Type B pancreatic cell (in vitro differentiated cells): ENCODE measurements at regions not wholly inside any gene's neighbourhood (a gene's known extent, or its start where the extent isn't known, plus 50 kb on each side); places are given as distances from the start of the nearest gene placed in this dataset.

Experiments used
- DNase-seq: peaks from one replicate; pipeline ENCODE4 v3.0.0; 2021; ENCODE audit warnings: mixed read lengths; ENCODE audit not compliant: unreplicated experiment; ENCODE audit errors: extremely low spot score
- H3K27ac Mint-ChIP-seq: 2 replicates; pipeline ENCODE4 v1.8.0; 2021; ENCODE audit warnings: mild to moderate bottlenecking, mixed read lengths
- H3K27me3 Mint-ChIP-seq: 2 replicates; pipeline ENCODE4 v1.8.0; 2021; ENCODE audit warnings: mixed read lengths
- H3K36me3 Mint-ChIP-seq: 2 replicates; pipeline ENCODE4 v1.8.0; 2021; ENCODE audit warnings: mixed read lengths
- H3K4me1 Mint-ChIP-seq: one replicate; pipeline ENCODE4 v1.8.0; 2021; ENCODE audit warnings: mixed read lengths; ENCODE audit not compliant: unreplicated experiment
- H3K4me3 Mint-ChIP-seq: 2 replicates; pipeline ENCODE4 v1.8.0; 2021; ENCODE audit warnings: mild to moderate bottlenecking, mixed read lengths
- H3K9me3 Mint-ChIP-seq: 2 replicates; pipeline ENCODE4 v1.8.0; 2021; ENCODE audit warnings: mixed read lengths
- TF ChIP-seq, protein P1 (sequence below): fragments of 200-600 bp; sonication (generic); conservative IDR thresholded peaks from 2 replicates; pipeline ENCODE4 v1.5.0; 2021; ENCODE audit warnings: antibody characterized with exemption, mild to moderate bottlenecking

DNA sequence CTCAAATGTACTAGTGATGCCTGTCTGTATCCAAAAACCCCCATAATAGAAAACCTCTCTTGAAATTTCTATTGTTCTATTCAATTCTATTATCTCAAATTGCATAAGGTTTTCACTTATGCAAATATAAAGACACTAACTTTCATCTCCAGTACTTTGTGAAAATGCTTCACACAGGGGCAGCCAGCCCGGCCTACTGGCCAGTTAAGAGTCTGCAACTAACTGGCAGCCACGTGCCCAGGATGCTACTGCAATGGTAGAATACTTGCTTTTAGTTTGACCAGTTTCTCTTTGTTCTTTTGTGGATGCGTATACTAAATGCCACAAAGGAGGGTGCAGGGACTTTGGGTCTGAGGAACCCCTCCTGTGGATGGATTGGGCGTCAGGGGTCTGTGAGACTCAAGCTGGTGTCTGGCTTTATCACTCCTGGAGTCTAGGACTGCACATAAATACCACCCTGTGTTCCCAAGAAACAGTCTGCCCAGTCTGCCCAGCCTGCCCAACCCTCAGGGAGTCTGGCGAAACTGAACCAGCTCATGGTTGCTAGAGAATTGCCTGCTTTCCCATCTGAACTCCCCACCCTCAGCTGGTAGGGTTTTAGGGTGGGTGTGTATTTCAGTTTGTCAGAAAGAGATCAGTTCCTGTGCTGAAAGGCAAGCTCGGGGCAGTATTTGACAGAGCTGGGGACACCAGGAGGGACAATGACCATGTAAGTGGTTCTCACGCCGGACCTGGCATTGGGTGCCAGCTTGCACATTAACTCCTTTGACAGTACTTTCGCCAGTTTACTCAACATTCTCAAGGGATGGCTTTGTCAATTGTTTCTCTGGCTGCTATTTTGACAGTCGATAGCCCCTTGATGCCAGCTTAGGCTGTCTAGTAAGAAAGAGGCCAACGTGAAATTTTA is 558.2 kb upstream of the JAG1 start:
- no peak overlapping the region for H3K27ac Mint-ChIP-seq

DNA sequence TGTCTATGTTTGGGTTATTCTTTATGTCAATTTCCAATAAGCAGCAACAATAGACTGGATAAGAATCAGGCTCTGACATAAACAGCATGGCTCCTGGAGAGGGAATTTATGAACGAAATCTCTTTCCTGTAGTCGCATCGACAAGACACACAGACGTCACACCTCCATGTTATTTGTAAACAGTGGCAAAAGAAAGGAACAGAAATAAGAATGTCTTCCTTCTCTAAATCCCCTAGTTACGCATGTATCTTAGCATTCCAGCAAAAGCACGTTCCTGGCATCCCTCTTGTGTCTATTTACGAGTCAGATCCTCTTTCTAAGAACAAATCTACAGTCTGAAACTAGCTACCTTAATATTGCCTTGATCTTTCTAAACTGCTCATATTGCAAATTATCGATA is 559.1 kb upstream of the JAG1 start:
- no peaks in the 10 kb centered on the region for H3K9me3 Mint-ChIP-seq
- DNase-seq = no peak
- H3K4me1 Mint-ChIP-seq = peaks cover 36% of the 10 kb centered on the region
- no peak overlapping the region for H3K4me3 Mint-ChIP-seq
- TF ChIP-seq, protein P1, sequence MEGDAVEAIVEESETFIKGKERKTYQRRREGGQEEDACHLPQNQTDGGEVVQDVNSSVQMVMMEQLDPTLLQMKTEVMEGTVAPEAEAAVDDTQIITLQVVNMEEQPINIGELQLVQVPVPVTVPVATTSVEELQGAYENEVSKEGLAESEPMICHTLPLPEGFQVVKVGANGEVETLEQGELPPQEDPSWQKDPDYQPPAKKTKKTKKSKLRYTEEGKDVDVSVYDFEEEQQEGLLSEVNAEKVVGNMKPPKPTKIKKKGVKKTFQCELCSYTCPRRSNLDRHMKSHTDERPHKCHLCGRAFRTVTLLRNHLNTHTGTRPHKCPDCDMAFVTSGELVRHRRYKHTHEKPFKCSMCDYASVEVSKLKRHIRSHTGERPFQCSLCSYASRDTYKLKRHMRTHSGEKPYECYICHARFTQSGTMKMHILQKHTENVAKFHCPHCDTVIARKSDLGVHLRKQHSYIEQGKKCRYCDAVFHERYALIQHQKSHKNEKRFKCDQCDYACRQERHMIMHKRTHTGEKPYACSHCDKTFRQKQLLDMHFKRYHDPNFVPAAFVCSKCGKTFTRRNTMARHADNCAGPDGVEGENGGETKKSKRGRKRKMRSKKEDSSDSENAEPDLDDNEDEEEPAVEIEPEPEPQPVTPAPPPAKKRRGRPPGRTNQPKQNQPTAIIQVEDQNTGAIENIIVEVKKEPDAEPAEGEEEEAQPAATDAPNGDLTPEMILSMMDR = no peak
- no peaks in the 10 kb centered on the region for H3K36me3 Mint-ChIP-seq
- H3K27me3 Mint-ChIP-seq = no peaks in the 10 kb centered on the region
- no peak overlapping the region for H3K27ac Mint-ChIP-seq

More for the DNA sequence above, 558.2 kb upstream of the JAG1 start:
- no peaks in the 10 kb centered on the region for H3K36me3 Mint-ChIP-seq
- no peak overlapping the region for H3K4me3 Mint-ChIP-seq
- no peaks in the 10 kb centered on the region for H3K9me3 Mint-ChIP-seq
- no peak for DNase-seq
- no peaks in the 10 kb centered on the region for H3K27me3 Mint-ChIP-seq
- TF ChIP-seq, protein P1 = no peak
- H3K4me1 Mint-ChIP-seq = peaks cover 36% of the 10 kb centered on the region

DNA sequence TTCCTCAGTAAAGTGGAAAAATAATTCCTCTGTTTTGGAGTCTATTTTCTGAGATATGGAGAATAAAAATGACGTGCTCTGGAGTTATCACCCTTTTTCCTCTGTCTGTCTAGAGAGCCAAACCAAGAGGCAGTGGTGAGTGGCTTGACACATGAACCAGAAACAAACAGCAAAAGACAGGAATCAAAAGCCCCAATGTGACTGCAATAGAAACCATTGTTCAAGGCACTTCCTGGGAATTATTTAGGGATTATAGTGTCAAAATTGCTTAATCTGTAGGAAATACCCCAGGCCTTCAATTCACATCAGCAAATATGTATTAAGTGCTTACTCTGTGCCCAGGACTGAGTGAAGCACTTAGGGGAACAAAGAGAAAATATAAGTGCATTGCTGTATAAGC is 560.4 kb upstream of the JAG1 start:
- Mint-ChIP-seq H3K27ac (no peak overlapping the region), H3K36me3 (no peaks in the 10 kb centered on the region), H3K9me3 (no peaks in the 10 kb centered on the region), H3K4me1 (peaks cover 29% of the 10 kb centered on the region), H3K4me3 (no peak overlapping the region), H3K27me3 (no peaks in the 10 kb centered on the region)
- TF ChIP-seq, protein P1 = no peak
- DNase-seq = no peak

DNA sequence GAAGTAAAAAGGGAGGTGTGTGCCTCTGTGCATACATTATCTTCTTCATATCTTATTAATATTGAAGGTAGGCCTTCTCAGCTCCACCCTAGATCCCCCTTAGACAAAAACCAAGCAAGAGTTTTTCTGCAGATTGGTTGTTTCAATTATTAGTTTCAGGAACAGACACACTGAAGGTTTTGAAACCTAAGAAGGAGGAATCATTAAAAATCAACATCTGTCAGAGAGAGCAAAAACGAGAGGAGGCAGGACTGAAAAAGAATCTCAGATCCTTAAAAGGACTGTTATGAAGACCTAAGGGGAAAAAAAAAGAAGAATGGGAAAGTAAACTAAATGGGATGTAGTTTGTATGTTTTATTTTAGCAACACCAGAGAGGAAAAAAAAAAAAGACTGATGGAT is 560.8 kb upstream of the JAG1 start:
- Mint-ChIP-seq H3K9me3 (no peaks in the 10 kb centered on the region), H3K27me3 (no peaks in the 10 kb centered on the region), H3K36me3 (no peaks in the 10 kb centered on the region), H3K4me1 (peaks cover 27% of the 10 kb centered on the region), H3K27ac (no peak overlapping the region), H3K4me3 (no peak overlapping the region)
- TF ChIP-seq, protein P1 = no peak
- no peak for DNase-seq

DNA sequence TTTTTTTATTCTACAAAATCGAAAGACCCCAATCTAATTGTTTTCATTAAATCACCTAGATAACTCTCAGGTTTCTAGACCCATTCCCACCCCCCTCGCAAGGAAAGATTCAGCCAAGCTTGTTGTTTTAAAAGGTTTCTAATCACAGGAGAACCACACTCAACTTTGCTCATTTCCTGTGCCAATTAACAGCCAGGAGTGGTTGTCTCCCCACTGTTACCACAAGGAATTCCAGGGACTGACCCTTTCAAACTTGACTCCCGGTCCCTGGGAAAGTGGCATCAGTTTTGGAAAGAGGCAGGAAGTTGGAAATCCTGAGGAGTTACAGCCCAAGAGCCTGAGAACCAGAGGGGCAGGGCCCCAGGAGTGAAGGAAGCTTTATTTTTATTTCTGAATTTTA is 561.3 kb upstream of the JAG1 start:
- TF ChIP-seq, protein P1 = no peak
- Mint-ChIP-seq H3K9me3 (no peaks in the 10 kb centered on the region), H3K4me1 (peaks cover 22% of the 10 kb centered on the region), H3K27me3 (no peaks in the 10 kb centered on the region), H3K4me3 (no peak overlapping the region), H3K36me3 (no peaks in the 10 kb centered on the region), H3K27ac (no peak overlapping the region)
- no peak for DNase-seq
